MM.1S (cell line): ENCODE measurements at regions not wholly inside any gene's neighbourhood (a gene's known extent, or its start where the extent isn't known, plus 50 kb on each side); places are given as distances from the start of the nearest gene placed in this dataset.

Source experiments
- EZH2phosphoT487 ChIP-seq: fragments of 300-600 bp; sonication (generic); IDR thresholded peaks from 2 replicates; pipeline ENCODE4 v1.6.1; 2018; ENCODE audit warnings: antibody characterized with exemption, low read length
- TF ChIP-seq, protein P1 (sequence below): fragments of 300-600 bp; sonication (generic); IDR thresholded peaks from 2 replicates; pipeline ENCODE4 v1.5.1; 2016; ENCODE audit warnings: antibody characterized with exemption, low read length, mixed read lengths

DNA sequence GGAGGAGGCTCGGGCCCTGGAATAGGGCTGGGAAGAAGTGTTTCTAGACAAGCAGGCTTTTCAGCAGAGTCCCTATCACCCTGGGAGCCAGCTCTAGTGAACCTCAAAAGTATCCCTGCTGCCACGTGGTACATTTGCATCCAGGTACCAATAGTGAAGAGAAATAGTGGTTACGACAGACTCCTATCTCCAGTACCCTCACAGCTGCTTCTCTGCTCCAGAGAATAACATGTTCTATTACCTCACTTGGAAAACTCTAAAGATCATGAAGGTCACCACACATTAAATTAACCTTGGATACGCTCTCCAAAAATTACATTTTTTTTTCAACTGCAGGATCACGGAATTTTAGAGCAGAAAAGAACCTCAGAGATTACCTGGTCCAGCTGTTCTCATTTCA lies 230.4 kb upstream of the PLD5 start:
- TF ChIP-seq, protein P1, sequence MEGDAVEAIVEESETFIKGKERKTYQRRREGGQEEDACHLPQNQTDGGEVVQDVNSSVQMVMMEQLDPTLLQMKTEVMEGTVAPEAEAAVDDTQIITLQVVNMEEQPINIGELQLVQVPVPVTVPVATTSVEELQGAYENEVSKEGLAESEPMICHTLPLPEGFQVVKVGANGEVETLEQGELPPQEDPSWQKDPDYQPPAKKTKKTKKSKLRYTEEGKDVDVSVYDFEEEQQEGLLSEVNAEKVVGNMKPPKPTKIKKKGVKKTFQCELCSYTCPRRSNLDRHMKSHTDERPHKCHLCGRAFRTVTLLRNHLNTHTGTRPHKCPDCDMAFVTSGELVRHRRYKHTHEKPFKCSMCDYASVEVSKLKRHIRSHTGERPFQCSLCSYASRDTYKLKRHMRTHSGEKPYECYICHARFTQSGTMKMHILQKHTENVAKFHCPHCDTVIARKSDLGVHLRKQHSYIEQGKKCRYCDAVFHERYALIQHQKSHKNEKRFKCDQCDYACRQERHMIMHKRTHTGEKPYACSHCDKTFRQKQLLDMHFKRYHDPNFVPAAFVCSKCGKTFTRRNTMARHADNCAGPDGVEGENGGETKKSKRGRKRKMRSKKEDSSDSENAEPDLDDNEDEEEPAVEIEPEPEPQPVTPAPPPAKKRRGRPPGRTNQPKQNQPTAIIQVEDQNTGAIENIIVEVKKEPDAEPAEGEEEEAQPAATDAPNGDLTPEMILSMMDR: no peak
- no peak for TF ChIP-seq EZH2phosphoT487
